Activated effector memory CD4-positive, alpha-beta T cell treated with anti-CD3 and anti-CD28 coated beads, Interleukin-2, amount 50 U/mL, for 16 hours (primary cell): ENCODE measurements at regions not wholly inside any gene's neighbourhood (a gene's known extent, or its start where the extent isn't known, plus 50 kb on each side); places are given as distances from the start of the nearest gene placed in this dataset.

ENCODE experiments used
- DNase-seq: peaks from one replicate; pipeline ENCODE4 v3.0.0-alpha.2; 2020

- no peak for DNase-seq
These were observed 190.3 kb upstream of the ZC3H12A start for GRCh38 chr1:37284053-37284452.

GRCh38 chr1:37286881-37287280 lies 187.5 kb upstream of the ZC3H12A start:
- DNase-seq, result no peak

- DNase-seq, result no peak
These were observed 185.5 kb upstream of the ZC3H12A start for GRCh38 chr1:37288900-37289299.

GRCh38 chr1:37290718-37291117 lies 183.7 kb upstream of the ZC3H12A start:
- no peak for DNase-seq

- DNase-seq, result no peak
These were observed 181.6 kb upstream of the ZC3H12A start for GRCh38 chr1:37292789-37293188.

GRCh38 chr1:37294096-37294495 lies 180.3 kb upstream of the ZC3H12A start:
- DNase-seq, result no peak

GRCh38 chr1:37294529-37294928 lies 179.9 kb upstream of the ZC3H12A start:
- no peak for DNase-seq

- no peak for DNase-seq
These were observed 175.6 kb upstream of the ZC3H12A start for GRCh38 chr1:37298769-37299168.

GRCh38 chr1:37299216-37299615 lies 175.2 kb upstream of the ZC3H12A start:
- DNase-seq, result no peak

GRCh38 chr1:37303884-37304574 lies 170.4 kb upstream of the ZC3H12A start:
- DNase-seq, result no peak

- DNase-seq, result no peak
These were observed 169.3 kb upstream of the ZC3H12A start for GRCh38 chr1:37305108-37305507.

- no peak for DNase-seq
These were observed 168.5 kb upstream of the ZC3H12A start for GRCh38 chr1:37305841-37306240.

- no peak for DNase-seq
These were observed 167.9 kb upstream of the ZC3H12A start for GRCh38 chr1:37306461-37306860.

- no peak for DNase-seq
These were observed 167.5 kb upstream of the ZC3H12A start for GRCh38 chr1:37306871-37307270.

GRCh38 chr1:37308031-37308960 lies 166.1 kb upstream of the ZC3H12A start:
- DNase-seq, result no peak

GRCh38 chr1:37309574-37309973 lies 164.8 kb upstream of the ZC3H12A start:
- no peak for DNase-seq

- no peak for DNase-seq
These were observed 164.3 kb upstream of the ZC3H12A start for GRCh38 chr1:37310064-37310463.

GRCh38 chr1:37315371-37315846 lies 159.0 kb upstream of the ZC3H12A start:
- DNase-seq, result no peak

GRCh38 chr1:37317870-37318467 lies 156.4 kb upstream of the ZC3H12A start:
- no peak for DNase-seq

- DNase-seq, result no peak
These were observed 155.9 kb upstream of the ZC3H12A start for GRCh38 chr1:37318490-37318889.

- no peak for DNase-seq
These were observed 155.1 kb upstream of the ZC3H12A start for GRCh38 chr1:37319284-37319683.

- no peak for DNase-seq
These were observed 150.6 kb upstream of the ZC3H12A start for GRCh38 chr1:37323486-37324377.

- no peak for DNase-seq
These were observed 149.4 kb upstream of the ZC3H12A start for GRCh38 chr1:37325010-37325409.
